AG10803 (cell line): ENCODE measurements at regions not wholly inside any gene's neighbourhood (a gene's known extent, or its start where the extent isn't known, plus 50 kb on each side); places are given as distances from the start of the nearest gene placed in this dataset.

Experiments used
- DNase-seq: peaks from one replicate; pipeline ENCODE4 v3.0.0; 2010; ENCODE audit warnings: low read depth
- H3K4me3 ChIP-seq: 2 replicates; pipeline ENCODE4 v1.5.1; 2011; ENCODE audit warnings: mild to moderate bottlenecking, low read length, control low read depth
- CTCF ChIP-seq: conservative IDR thresholded peaks from 2 replicates; pipeline ENCODE4 v1.5.1; 2011; ENCODE audit warnings: mild to moderate bottlenecking, low read length, control low read depth, inconsistent platforms

GRCh38 chr7:142443216-142444010 is 185.6 kb upstream of the PRSS58 start:
- no peak for DNase-seq
- TF ChIP-seq CTCF: no peak

GRCh38 chr7:142442396-142442795 is 184.5 kb upstream of the PRSS58 start:
- no peak overlapping the region for H3K4me3 ChIP-seq

More at GRCh38 chr7:142443216-142444010, 185.6 kb upstream of the PRSS58 start:
- no peak overlapping the region for H3K4me3 ChIP-seq

GRCh38 chr7:142440906-142441411 is 183.1 kb upstream of the PRSS58 start:
- DNase-seq: no peak
- no peak for TF ChIP-seq CTCF
- no peak overlapping the region for H3K4me3 ChIP-seq

More at GRCh38 chr7:142442396-142442795, 184.5 kb upstream of the PRSS58 start:
- TF ChIP-seq CTCF: no peak
- DNase-seq: no peak

GRCh38 chr7:142440219-142440905 is 182.5 kb upstream of the PRSS58 start:
- no peak overlapping the region for H3K4me3 ChIP-seq
- TF ChIP-seq CTCF: no peak
- DNase-seq: peak; percentile 82

GRCh38 chr7:142439739-142440138 is 181.9 kb upstream of the PRSS58 start:
- no peak for TF ChIP-seq CTCF

GRCh38 chr7:142438923-142439515 is 181.2 kb upstream of the PRSS58 start:
- TF ChIP-seq CTCF: no peak
- no peak overlapping the region for H3K4me3 ChIP-seq
- DNase-seq: no peak

More at GRCh38 chr7:142439739-142440138, 181.9 kb upstream of the PRSS58 start:
- H3K4me3 ChIP-seq: no peak overlapping the region
- no peak for DNase-seq
